HepG2 (cell line): ENCODE measurements at regions not wholly inside any gene's neighbourhood (a gene's known extent, or its start where the extent isn't known, plus 50 kb on each side); places are given as distances from the start of the nearest gene placed in this dataset.

ENCODE experiments used
- ZFX ChIP-seq: sonication (generic); formaldehyde crosslinking; IDR thresholded peaks from 2 replicates; pipeline ENCODE4 v1.4.0; 2020; ENCODE audit warnings: mild to moderate bottlenecking, low read depth, missing genetic modification reagents, moderate library complexity
- ZNF589 ChIP-seq: sonication (generic); formaldehyde crosslinking; conservative IDR thresholded peaks from 2 replicates; pipeline ENCODE4 v1.8.0; 2022; ENCODE audit warnings: mild to moderate bottlenecking, moderate library complexity, missing genetic modification reagents

DNA sequence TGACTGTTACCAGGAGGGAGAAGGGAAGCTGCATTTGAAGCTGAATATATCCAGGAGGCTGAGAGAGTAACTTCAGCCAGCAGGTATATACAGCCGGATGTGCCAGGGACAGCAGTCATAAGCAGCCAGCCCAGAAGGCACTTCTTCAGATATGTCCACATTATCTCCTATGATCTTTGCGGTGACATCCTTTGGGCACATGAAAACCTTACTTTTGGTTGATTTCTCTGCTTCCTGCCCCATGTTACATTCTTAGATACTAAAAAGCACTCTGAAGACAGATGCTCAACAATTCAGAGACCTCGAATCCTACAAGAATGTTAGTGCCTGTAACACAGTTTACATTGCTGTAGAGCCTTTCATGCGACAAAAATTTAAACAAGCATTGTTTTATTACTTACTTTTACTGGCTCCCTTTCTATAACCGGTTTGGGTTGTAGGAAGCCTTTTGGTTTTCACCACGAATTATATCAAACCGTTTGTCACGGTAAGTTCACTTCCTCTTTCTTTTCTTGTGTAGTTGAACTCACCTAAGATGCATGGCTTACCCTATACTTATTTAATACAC is 50.3 kb upstream of the TLK1 start:
- TF ChIP-seq ZNF589 (CRISPR knock-in tag) (no peak), ZFX (no peak)
